ENCODE measurements at regions not wholly inside any gene's neighbourhood (a gene's known extent, or its start where the extent isn't known, plus 50 kb on each side); places are given as distances from the start of the nearest gene placed in this dataset.

GRCh38 chr3:66158933-66159683 lies 61.7 kb upstream of the SLC25A26 start:
- TF ChIP-seq EZH2phosphoT487 (IDR thresholded peaks at IDR 0.05) (no peak), CTCF (IDR thresholded peaks at IDR 0.05) (no peak), EZH2 (IDR thresholded peaks at IDR 0.05) (no peak)
- no peak overlapping the region for H3K27ac ChIP-seq
- H3K9ac ChIP-seq, result no peak overlapping the region
- H3K4me2 ChIP-seq, result no peak overlapping the region
- H3K9me3 Mint-ChIP-seq, result no peaks in the 10 kb centered on the region
- no peak overlapping the region for H3K27ac Mint-ChIP-seq
- H4K20me1 ChIP-seq (ENCODE audit: low read depth), result no peaks in the 10 kb centered on the region
- H3K9me3 ChIP-seq (ENCODE audit: low read depth), result no peaks in the 10 kb centered on the region
- peaks cover under 1% of the 10 kb centered on the region for H3F3A ChIP-seq (ENCODE audit: low read depth)
- peaks cover 6% of the 10 kb centered on the region for H3K4me1 ChIP-seq
- H3K4me3 ChIP-seq, result no peak overlapping the region
- H3K27me3 Mint-ChIP-seq (ENCODE audit: insufficient read depth, low read depth), result peaks cover 6% of the 10 kb centered on the region
- H3K27me3 ChIP-seq, result no peaks in the 10 kb centered on the region
- no peak for DNase-seq (ENCODE audit: low spot score)
- H3K79me2 ChIP-seq (ENCODE audit: low read depth), result no peaks in the 10 kb centered on the region
- peaks cover 13% of the 10 kb centered on the region for H3K4me1 Mint-ChIP-seq
- no peaks in the 10 kb centered on the region for H3K36me3 Mint-ChIP-seq
- no peaks in the 10 kb centered on the region for H3K36me3 ChIP-seq
- H2AFZ ChIP-seq (replicated peaks), result no peak overlapping the region
- no peak overlapping the region for H3K4me3 Mint-ChIP-seq

- H3K27me3 Mint-ChIP-seq (ENCODE audit: insufficient read depth, low read depth), result peaks cover 6% of the 10 kb centered on the region
Observed at GRCh38 chr3:66154444-66154861, 66.3 kb upstream of the SLC25A26 start.

GRCh38 chr3:66153481-66154443 lies 67.0 kb upstream of the SLC25A26 start:
- Histone ChIP-seq H3K4me1 (peaks cover 15% of the 10 kb centered on the region), H3K9ac (no peak overlapping the region), H2AFZ (replicated peaks) (peak overlapping the region; percentile 80), H3F3A (ENCODE audit: low read depth) (peaks cover 3% of the 10 kb centered on the region), H4K20me1 (ENCODE audit: low read depth) (no peaks in the 10 kb centered on the region), H3K27ac (no peak overlapping the region), H3K36me3 (no peaks in the 10 kb centered on the region), H3K4me2 (peak overlapping the region; percentile 55), H3K9me3 (ENCODE audit: low read depth) (no peaks in the 10 kb centered on the region), H3K4me3 (peak overlapping the region; percentile 15), H3K27me3 (no peaks in the 10 kb centered on the region), H3K79me2 (ENCODE audit: low read depth) (no peaks in the 10 kb centered on the region)
- H3K9me3 Mint-ChIP-seq, result no peaks in the 10 kb centered on the region
- no peaks in the 10 kb centered on the region for H3K36me3 Mint-ChIP-seq
- no peak overlapping the region for H3K27ac Mint-ChIP-seq
- peak; percentile 37 for DNase-seq (ENCODE audit: low spot score)
- H3K4me1 Mint-ChIP-seq, result peaks cover 12% of the 10 kb centered on the region
- H3K27me3 Mint-ChIP-seq (ENCODE audit: insufficient read depth, low read depth), result peaks cover 6% of the 10 kb centered on the region
- no peak overlapping the region for H3K4me3 Mint-ChIP-seq
- TF ChIP-seq CTCF (IDR thresholded peaks at IDR 0.05) (no peak), EZH2phosphoT487 (IDR thresholded peaks at IDR 0.05) (no peak), EZH2 (IDR thresholded peaks at IDR 0.05) (no peak)

More at GRCh38 chr3:66154444-66154861, 66.3 kb upstream of the SLC25A26 start:
- H3K4me3 ChIP-seq, result no peak overlapping the region
- Mint-ChIP-seq H3K36me3 (no peaks in the 10 kb centered on the region), H3K4me1 (peaks cover 12% of the 10 kb centered on the region), H3K27ac (no peak overlapping the region), H3K9me3 (no peaks in the 10 kb centered on the region), H3K4me3 (no peak overlapping the region)
- H3K79me2 ChIP-seq (ENCODE audit: low read depth), result no peaks in the 10 kb centered on the region
- H2AFZ ChIP-seq (replicated peaks), result peak overlapping the region; percentile 80
- TF ChIP-seq EZH2phosphoT487 (IDR thresholded peaks at IDR 0.05) (no peak), EZH2 (IDR thresholded peaks at IDR 0.05) (no peak), CTCF (IDR thresholded peaks at IDR 0.05) (no peak)
- no peaks in the 10 kb centered on the region for H4K20me1 ChIP-seq (ENCODE audit: low read depth)
- no peaks in the 10 kb centered on the region for H3K9me3 ChIP-seq (ENCODE audit: low read depth)
- H3F3A ChIP-seq (ENCODE audit: low read depth), result peaks cover 3% of the 10 kb centered on the region
- DNase-seq (ENCODE audit: low spot score), result no peak
- no peaks in the 10 kb centered on the region for H3K36me3 ChIP-seq
- no peaks in the 10 kb centered on the region for H3K27me3 ChIP-seq
- H3K9ac ChIP-seq, result no peak overlapping the region
- peak overlapping the region; percentile 55 for H3K4me2 ChIP-seq
- H3K27ac ChIP-seq, result no peak overlapping the region
- H3K4me1 ChIP-seq, result peaks cover 15% of the 10 kb centered on the region
